K562 (cell line): ENCODE measurements at regions not wholly inside any gene's neighbourhood (a gene's known extent, or its start where the extent isn't known, plus 50 kb on each side); places are given as distances from the start of the nearest gene placed in this dataset.

Experiments
- ATAC-seq: fragments of 200-7000 bp; cut with Tn5 transposase; 3 replicates; pipeline ENCODE4 v1.9.1; 2020; ENCODE audit warnings: moderate library complexity
- BruUV-seq: library from RNA; stranded (reverse); fragments of 400-500 nt; replicated peaks from 2 replicates; lab custom pipeline; 2021; lab: Mats Ljungman, UMichigan
- CTCF ChIA-PET: fragments of 300-600 bp; formaldehyde crosslinking; extraction: SDS; loops from one replicate; lab custom pipeline; 2021; ENCODE audit warnings: low intra/inter-chr PET ratio; lab: Yijun Ruan, JAX
- POLR2A ChIA-PET: fragments of 300-600, 350-650 bp; sonication (Branson Sonifier 250); formaldehyde crosslinking; extraction: SDS; loops from one replicate; lab custom pipeline; 2021; ENCODE audit warnings: antibody characterized with exemption, inconsistent platforms; lab: Yijun Ruan, JAX
- DNase-seq, 4 experiments: peaks; one replicate each; pipeline versions ENCODE4 v3.0.0 to v3.0.0-alpha.2; 2011 to 2018; ENCODE audit warnings: low spot score in 3 of 4, mixed read lengths in 3 of 4; ENCODE audit errors: extremely low read depth in 1 of 4
- FAIRE-seq: peaks from 2 replicates; lab custom pipeline; 2011; peaks lifted over from hg19 to GRCh38; lab: Jason Lieb, UNC
- H2AFZ ChIP-seq: 2 replicates; pipeline ENCODE4 v1.6.0; 2011; ENCODE audit warnings: low read depth, low read length, control low read depth, inconsistent platforms
- H3K27ac ChIP-seq: fragments of 200-600 bp; 3 replicates; pipeline ENCODE4 v1.8.0; 2011; ENCODE audit warnings: low read depth, mild to moderate bottlenecking, control low read depth, inconsistent platforms, low read length, moderate library complexity, mixed read lengths; ENCODE audit errors: extremely low read depth
- H3K27me3 ChIP-seq, 2 experiments: fragments of 300-600 bp in 1 of 2; 2 replicates in 1 of 2; 3 replicates in 1 of 2; pipeline versions ENCODE4 v1.6.0 to v1.8.0; 2011; ENCODE audit warnings: inconsistent platforms in 2 of 2, low read length in 2 of 2, mild to moderate bottlenecking in 1 of 2, mixed read lengths in 1 of 2, moderate library complexity in 1 of 2; ENCODE audit not compliant: control insufficient read depth in 2 of 2, insufficient read depth in 2 of 2
- H3K36me3 ChIP-seq: fragments of 300-600 bp; 3 replicates; pipeline ENCODE4 v1.8.0; 2011; ENCODE audit warnings: mild to moderate bottlenecking, low read length, inconsistent platforms; ENCODE audit not compliant: control insufficient read depth, insufficient read depth
- H3K4me1 ChIP-seq, 2 experiments: fragments of 200-600 bp in 1 of 2; replicated peaks in 1 of 2; 2 replicates in 1 of 2; 3 replicates in 1 of 2; pipeline versions ENCODE4 v1.5.1 to v1.8.0; 2011; ENCODE audit warnings: inconsistent platforms in 2 of 2, low read length in 2 of 2, mild to moderate bottlenecking in 1 of 2, mixed read lengths in 1 of 2, moderate library complexity in 1 of 2; ENCODE audit not compliant: control insufficient read depth in 2 of 2, insufficient read depth in 2 of 2
- H3K4me2 ChIP-seq: 2 replicates; pipeline ENCODE4 v1.6.1; 2011; ENCODE audit warnings: low read length, control low read depth, inconsistent platforms, mixed read lengths; ENCODE audit not compliant: insufficient read depth
- H3K4me3 ChIP-seq: fragments of 200-600 bp; sonication (generic), shearing (Covaris generic); 2 replicates; pipeline ENCODE4 v1.5.1; 2016; ENCODE audit warnings: control low read depth, inconsistent platforms
- H3K79me2 ChIP-seq: fragments of 200-600 bp; 3 replicates; pipeline ENCODE4 v1.8.0; 2011; ENCODE audit warnings: low read length, inconsistent platforms; ENCODE audit not compliant: control insufficient read depth, insufficient read depth
- H3K9ac ChIP-seq, 2 experiments: 2 replicates each; pipeline versions ENCODE4 v1.6.0 to v1.6.1; 2011; ENCODE audit warnings: low read depth in 2 of 2, low read length in 2 of 2, control low read depth in 1 of 2, inconsistent platforms in 1 of 2, mild to moderate bottlenecking in 1 of 2, mixed read lengths in 1 of 2; ENCODE audit not compliant: insufficient read depth in 1 of 2
- H3K9me1 ChIP-seq: one replicate; pipeline ENCODE4 v1.6.0; 2011; ENCODE audit warnings: inconsistent platforms, mild to moderate bottlenecking, low read length, moderate library complexity; ENCODE audit not compliant: control insufficient read depth, insufficient read depth
- H3K9me3 ChIP-seq: replicated peaks from 2 replicates; pipeline ENCODE4 v1.5.1; 2011; ENCODE audit warnings: low read depth, low read length, inconsistent platforms; ENCODE audit not compliant: control insufficient read depth, insufficient read depth
- H4K20me1 ChIP-seq: replicated peaks from 2 replicates; pipeline ENCODE4 v1.6.1; 2011; ENCODE audit warnings: low read length, inconsistent platforms, mixed read lengths; ENCODE audit not compliant: control insufficient read depth, insufficient read depth
- EZH2 ChIP-seq: IDR thresholded peaks from 2 replicates; pipeline ENCODE4 v1.6.1; 2012; ENCODE audit warnings: low read depth, mild to moderate bottlenecking, inconsistent platforms, low read length, borderline replicate concordance
- POLR2A ChIP-seq: fragments of 450-650 bp; conservative IDR thresholded peaks from 2 replicates; pipeline ENCODE4 v1.6.1; 2016
- ZNF140 ChIP-seq: fragments of 250-450 bp; sonication (Bioruptor Pico); IDR thresholded peaks from 2 replicates; pipeline ENCODE4 v1.8.0; 2021; ENCODE audit warnings: moderate library complexity, mild to moderate bottlenecking, inconsistent platforms
- ZNF280B ChIP-seq: fragments of 250-450 bp; sonication (Bioruptor Pico); IDR thresholded peaks from 2 replicates; pipeline ENCODE4 v1.5.1; 2021; ENCODE audit warnings: mild to moderate bottlenecking
- WGBS: fragments of 100-300 bp; shearing (Covaris generic); methylation state at CpG from one replicate; pipeline ENCODE4 v1.1.6; 2016; ENCODE audit warnings: low coverage, mixed read lengths; ENCODE audit not compliant: insufficient coverage; ENCODE audit errors: missing lambda C conversion rate; 5-methylcytosine and 5-hydroxymethylcytosine counted together
- in situ Hi-C: fragments of 300-500 bp; cut with MboI; formaldehyde crosslinking; loops from 4 replicates; pipeline ENCODE4 v1.15.0; 2018; ENCODE audit warnings: inconsistent platforms, mixed read lengths
- intact Hi-C: fragments of 100-400 bp; cut with micrococcal nuclease; formaldehyde crosslinking; loops from 2 replicates; pipeline ENCODE4 v1.14.2; 2022
- TF ChIP-seq, protein P1 (sequence below): sonication (generic); formaldehyde crosslinking; IDR thresholded peaks from 2 replicates; pipeline ENCODE4 v1.8.0; 2022; ENCODE audit warnings: mild to moderate bottlenecking, low read depth, missing genetic modification reagents
- TF ChIP-seq, protein P2 (sequence below), 2 experiments: fragments of 450-650 bp; IDR thresholded peaks; 2 replicates each; pipeline ENCODE4 v1.6.1; 2018; ENCODE audit warnings: mild to moderate bottlenecking in 2 of 2, low read depth in 1 of 2; ENCODE audit not compliant: partially characterized antibody in 2 of 2
- TF ChIP-seq, protein P3 (sequence below): fragments of 150-350 bp; IDR thresholded peaks from 2 replicates; pipeline ENCODE4 v1.6.1; 2014; ENCODE audit warnings: low read depth, mild to moderate bottlenecking, low read length, borderline replicate concordance

DNA sequence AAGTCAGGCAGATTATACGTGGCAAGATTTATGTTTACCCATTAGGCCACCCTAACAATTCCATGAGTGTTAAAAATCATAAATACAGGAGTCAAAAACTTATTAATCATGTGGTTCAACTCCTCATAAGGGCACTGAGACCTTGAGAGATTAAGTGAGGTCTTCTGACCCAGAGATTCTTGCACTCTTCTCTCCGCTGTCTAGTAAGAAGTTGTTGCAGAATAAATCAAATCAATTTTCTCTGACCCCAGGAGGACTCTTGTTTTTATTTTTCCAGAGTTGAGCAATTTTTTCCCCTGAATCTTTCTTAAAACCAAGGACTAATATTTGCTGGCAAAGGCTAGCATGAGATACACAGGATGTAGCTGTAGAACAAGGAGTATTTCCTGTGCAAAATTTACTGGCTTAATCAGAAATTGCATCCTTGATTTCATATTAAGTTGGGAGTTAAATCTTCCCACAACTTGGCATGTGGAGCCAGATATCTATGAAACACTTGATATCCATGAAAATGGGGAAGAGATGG lies 90.9 kb upstream of the PTHLH start:
- Histone ChIP-seq H3K9me3 (no peaks in the 10 kb centered on the region), H3K4me3 (no peak overlapping the region), H3K27ac (no peak overlapping the region), H3K4me1 (no peaks in the 10 kb centered on the region), H3K4me2 (no peak overlapping the region), H3K79me2 (no peaks in the 10 kb centered on the region), H3K36me3 (no peaks in the 10 kb centered on the region), H3K9me1 (no peaks in the 10 kb centered on the region), H4K20me1 (no peaks in the 10 kb centered on the region), H2AFZ (peak overlapping the region; percentile 14; the same call in 1 of the 2 replicates), H3K9ac (no peak overlapping the region), H3K27me3 (no peaks in the 10 kb centered on the region)
- POLR2A ChIA-PET: interaction anchor here (0.6 kb wide), 1 partner anchor 40 kb away, joined by 4 read pairs; no protein-coding TSS in a partner anchor
- no peak for FAIRE-seq
- intact Hi-C loops (no loop called here), in situ Hi-C loops (no loop called here)
- CTCF ChIA-PET: no interaction called here
- WGBS: 46% methylated on average over 2 of the region's 2 CpGs
- no peak for DNase-seq
- TF ChIP-seq ZNF280B (no peak), ZNF140 (CRISPR knock-in tag) (no peak), POLR2A (no peak), EZH2 (no peak)
- TF ChIP-seq, protein P1, sequence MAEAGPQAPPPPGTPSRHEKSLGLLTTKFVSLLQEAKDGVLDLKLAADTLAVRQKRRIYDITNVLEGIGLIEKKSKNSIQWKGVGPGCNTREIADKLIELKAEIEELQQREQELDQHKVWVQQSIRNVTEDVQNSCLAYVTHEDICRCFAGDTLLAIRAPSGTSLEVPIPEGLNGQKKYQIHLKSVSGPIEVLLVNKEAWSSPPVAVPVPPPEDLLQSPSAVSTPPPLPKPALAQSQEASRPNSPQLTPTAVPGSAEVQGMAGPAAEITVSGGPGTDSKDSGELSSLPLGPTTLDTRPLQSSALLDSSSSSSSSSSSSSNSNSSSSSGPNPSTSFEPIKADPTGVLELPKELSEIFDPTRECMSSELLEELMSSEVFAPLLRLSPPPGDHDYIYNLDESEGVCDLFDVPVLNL: no peak
- TF ChIP-seq, protein P2, sequence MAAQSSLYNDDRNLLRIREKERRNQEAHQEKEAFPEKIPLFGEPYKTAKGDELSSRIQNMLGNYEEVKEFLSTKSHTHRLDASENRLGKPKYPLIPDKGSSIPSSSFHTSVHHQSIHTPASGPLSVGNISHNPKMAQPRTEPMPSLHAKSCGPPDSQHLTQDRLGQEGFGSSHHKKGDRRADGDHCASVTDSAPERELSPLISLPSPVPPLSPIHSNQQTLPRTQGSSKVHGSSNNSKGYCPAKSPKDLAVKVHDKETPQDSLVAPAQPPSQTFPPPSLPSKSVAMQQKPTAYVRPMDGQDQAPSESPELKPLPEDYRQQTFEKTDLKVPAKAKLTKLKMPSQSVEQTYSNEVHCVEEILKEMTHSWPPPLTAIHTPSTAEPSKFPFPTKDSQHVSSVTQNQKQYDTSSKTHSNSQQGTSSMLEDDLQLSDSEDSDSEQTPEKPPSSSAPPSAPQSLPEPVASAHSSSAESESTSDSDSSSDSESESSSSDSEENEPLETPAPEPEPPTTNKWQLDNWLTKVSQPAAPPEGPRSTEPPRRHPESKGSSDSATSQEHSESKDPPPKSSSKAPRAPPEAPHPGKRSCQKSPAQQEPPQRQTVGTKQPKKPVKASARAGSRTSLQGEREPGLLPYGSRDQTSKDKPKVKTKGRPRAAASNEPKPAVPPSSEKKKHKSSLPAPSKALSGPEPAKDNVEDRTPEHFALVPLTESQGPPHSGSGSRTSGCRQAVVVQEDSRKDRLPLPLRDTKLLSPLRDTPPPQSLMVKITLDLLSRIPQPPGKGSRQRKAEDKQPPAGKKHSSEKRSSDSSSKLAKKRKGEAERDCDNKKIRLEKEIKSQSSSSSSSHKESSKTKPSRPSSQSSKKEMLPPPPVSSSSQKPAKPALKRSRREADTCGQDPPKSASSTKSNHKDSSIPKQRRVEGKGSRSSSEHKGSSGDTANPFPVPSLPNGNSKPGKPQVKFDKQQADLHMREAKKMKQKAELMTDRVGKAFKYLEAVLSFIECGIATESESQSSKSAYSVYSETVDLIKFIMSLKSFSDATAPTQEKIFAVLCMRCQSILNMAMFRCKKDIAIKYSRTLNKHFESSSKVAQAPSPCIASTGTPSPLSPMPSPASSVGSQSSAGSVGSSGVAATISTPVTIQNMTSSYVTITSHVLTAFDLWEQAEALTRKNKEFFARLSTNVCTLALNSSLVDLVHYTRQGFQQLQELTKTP (IDR thresholded peaks at IDR 0.05; ENCODE audit: low read depth in 1 of 2, partially characterized antibody in 2 of 2): no peak
- TF ChIP-seq, protein P3, sequence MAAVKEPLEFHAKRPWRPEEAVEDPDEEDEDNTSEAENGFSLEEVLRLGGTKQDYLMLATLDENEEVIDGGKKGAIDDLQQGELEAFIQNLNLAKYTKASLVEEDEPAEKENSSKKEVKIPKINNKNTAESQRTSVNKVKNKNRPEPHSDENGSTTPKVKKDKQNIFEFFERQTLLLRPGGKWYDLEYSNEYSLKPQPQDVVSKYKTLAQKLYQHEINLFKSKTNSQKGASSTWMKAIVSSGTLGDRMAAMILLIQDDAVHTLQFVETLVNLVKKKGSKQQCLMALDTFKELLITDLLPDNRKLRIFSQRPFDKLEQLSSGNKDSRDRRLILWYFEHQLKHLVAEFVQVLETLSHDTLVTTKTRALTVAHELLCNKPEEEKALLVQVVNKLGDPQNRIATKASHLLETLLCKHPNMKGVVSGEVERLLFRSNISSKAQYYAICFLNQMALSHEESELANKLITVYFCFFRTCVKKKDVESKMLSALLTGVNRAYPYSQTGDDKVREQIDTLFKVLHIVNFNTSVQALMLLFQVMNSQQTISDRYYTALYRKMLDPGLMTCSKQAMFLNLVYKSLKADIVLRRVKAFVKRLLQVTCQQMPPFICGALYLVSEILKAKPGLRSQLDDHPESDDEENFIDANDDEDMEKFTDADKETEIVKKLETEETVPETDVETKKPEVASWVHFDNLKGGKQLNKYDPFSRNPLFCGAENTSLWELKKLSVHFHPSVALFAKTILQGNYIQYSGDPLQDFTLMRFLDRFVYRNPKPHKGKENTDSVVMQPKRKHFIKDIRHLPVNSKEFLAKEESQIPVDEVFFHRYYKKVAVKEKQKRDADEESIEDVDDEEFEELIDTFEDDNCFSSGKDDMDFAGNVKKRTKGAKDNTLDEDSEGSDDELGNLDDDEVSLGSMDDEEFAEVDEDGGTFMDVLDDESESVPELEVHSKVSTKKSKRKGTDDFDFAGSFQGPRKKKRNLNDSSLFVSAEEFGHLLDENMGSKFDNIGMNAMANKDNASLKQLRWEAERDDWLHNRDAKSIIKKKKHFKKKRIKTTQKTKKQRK: no peak
- BruUV-seq: no TSS peak
- ATAC-seq: no peak
